GM12872 (cell line): ENCODE measurements at regions not wholly inside any gene's neighbourhood (a gene's known extent, or its start where the extent isn't known, plus 50 kb on each side); places are given as distances from the start of the nearest gene placed in this dataset.

Experiments used
- TF ChIP-seq, protein P1 (sequence below): IDR thresholded peaks from 3 replicates; pipeline ENCODE4 v1.5.1; 2011; ENCODE audit warnings: low read depth, mild to moderate bottlenecking, low read length, moderate library complexity; ENCODE audit not compliant: insufficient read depth

DNA sequence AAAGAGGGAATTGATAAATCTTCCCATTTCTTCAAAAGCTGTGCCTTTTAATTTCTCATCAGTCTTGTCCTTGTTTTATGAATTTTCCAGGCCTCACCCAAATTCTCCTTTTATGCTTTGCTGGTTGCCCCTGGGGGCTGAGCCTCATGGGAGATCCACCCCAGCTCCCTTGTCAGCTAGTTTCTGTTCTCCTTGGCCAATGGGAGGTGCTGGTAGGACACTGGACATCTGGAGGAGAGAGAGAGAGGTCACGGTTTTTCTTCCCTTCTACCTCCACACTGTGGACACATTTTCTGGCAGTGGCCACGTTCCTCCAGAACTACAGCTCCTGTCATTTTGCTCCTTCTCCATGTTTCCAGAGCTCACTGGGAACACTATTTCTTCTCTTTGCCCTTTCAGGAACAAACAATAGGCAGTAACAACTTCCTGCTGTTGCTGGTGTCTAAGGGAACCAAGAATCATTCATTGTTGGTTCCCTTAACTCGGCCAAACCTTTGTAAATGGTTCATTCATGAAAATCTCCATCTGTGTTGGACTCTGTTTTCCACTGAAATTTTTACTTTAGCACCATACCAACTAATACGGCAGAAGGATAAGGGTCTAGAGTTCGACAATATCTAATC lies 334.5 kb downstream of the GPAT3 start:
- TF ChIP-seq, protein P1, sequence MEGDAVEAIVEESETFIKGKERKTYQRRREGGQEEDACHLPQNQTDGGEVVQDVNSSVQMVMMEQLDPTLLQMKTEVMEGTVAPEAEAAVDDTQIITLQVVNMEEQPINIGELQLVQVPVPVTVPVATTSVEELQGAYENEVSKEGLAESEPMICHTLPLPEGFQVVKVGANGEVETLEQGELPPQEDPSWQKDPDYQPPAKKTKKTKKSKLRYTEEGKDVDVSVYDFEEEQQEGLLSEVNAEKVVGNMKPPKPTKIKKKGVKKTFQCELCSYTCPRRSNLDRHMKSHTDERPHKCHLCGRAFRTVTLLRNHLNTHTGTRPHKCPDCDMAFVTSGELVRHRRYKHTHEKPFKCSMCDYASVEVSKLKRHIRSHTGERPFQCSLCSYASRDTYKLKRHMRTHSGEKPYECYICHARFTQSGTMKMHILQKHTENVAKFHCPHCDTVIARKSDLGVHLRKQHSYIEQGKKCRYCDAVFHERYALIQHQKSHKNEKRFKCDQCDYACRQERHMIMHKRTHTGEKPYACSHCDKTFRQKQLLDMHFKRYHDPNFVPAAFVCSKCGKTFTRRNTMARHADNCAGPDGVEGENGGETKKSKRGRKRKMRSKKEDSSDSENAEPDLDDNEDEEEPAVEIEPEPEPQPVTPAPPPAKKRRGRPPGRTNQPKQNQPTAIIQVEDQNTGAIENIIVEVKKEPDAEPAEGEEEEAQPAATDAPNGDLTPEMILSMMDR, result no peak

DNA sequence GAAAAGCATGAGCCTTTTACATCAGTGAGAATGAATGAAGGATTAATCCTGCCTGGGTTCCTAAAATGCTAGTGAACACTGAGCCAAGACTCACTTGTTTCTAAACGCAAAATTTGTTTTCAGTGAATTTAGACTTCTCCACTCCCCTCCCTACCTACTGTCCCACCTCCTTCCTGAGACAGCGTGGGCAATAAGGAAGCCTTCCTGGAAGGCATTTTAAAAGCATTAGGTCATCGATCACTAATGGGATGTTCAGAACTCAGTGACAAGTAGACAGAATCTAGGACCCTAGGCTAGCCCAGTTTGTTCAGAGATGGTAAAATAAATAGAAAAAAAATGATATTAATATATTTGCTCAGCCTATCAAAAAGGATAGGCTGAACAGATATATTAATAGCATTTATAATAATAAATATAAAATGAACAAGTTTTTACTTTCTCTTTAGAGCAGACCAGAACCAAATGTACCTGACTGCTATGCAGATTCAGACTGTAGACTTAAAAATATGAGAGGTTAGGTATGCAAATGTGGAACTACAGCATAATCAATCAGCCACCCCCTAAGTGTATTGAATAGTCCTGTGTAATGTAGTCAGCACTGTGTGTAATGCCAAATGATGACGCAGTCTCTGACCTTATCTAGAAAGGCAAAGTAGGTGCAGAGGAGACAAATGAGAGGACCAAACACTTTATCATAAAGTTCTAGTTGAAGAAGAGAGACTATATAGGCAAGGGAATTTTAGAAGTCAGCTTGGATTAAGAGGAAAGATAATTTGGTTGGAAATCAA lies 331.1 kb downstream of the GPAT3 start:
- TF ChIP-seq, protein P1, result no peak

DNA sequence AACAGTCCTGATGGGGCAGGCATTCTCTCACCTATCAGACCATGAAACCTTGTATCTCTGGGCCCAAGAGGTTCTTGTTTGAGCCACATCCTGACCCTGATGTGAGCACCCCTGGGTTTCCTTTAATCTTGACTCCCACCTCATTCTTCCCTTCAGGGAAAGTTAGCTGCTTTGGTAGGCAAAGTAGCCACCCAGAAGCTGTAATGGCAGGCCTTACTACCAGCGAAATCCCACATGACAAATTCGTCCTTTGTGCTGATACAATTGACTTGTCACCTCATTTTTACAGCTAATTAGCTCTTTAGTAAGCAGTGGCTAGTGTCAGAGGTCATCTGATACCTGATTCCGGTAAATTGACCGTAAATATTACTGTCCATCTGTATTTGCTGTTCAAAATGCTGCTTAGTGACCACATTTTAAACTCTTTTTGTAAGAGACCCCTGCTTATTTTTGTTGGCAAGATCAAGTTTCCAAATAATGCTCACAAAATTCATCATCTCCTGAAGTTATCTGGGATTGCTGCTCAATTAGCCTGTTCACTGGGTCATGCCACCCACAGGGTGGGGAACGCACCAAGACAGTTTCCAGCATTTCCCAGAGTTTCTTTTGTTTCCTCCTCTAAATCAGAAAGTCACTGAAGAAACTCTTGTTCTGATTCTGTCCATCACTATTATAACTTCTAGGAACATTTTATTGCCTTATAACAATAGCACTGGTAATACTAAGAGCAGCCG lies 329.7 kb downstream of the GPAT3 start:
- TF ChIP-seq, protein P1, result no peak

DNA sequence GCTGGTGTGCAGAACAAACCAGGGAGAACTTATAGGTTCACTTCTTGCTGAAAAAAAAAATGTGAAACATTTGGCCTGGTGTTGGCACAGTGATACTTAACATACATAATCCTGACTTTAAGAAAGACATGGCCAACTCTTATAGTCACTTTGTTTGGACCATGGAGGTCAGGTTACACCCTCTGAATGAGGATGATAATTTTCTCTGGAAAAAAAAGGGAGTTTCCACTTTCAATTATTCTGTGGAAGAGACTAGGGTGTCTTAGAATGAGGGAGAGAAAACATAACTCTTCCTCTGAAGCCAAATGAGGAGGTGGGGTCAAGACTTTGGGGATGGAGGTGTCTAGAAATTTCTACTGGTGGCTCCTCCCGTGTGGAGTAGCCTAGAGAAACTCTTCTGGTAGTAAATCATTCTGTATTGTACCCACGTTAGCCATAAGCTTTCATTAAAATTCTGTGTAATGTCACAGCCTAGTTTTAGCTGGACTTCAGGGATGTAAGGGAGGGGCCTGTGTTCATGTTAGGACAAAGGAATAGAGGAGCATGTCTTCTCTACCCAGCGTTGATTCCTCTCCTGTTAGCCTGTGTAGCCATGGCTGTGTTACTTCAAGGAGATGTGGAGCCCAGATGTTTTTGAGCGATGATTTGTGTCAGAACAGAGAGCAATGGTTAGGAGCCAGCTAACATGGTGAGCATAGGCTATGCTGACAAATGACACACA lies 328.3 kb downstream of the GPAT3 start:
- TF ChIP-seq, protein P1, result no peak

DNA sequence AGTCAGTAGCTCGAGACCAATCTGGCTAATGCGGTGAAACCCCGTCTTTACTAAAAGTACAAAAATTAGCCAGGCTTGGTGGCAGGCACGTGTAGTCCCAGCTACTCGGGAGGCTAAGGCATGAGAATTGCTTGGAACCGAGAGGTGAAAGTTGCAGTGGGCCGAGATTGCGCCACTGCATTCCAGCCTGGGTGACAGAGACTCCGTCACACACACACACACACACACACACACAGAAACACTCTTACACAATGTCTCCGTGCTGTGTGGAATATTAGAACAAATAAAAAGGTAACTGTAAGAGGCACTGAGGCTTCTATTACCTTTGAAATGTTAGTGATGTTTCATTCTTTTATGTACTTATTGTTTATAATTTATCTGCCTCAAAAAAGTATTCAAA lies 326.6 kb downstream of the GPAT3 start:
- TF ChIP-seq, protein P1, result no peak

DNA sequence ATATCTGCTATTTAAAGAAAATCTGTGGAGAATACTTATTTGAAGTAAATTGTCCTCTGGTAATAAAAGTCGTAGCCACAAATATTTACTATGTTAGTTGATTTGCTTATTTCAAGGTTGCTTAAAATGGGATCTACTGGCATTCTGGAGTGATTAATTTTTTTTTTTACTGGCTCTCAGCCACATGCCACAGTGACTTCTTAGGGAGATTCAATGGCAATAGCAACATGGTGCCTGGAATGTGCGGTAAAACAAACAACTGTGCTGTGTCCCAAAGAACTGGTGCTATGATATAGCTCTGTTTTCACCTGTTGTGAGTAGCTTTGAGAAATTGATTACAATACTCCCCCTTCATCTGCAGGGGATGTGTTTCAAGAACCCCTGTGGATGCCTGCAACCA lies 324.3 kb downstream of the GPAT3 start:
- TF ChIP-seq, protein P1, result no peak

DNA sequence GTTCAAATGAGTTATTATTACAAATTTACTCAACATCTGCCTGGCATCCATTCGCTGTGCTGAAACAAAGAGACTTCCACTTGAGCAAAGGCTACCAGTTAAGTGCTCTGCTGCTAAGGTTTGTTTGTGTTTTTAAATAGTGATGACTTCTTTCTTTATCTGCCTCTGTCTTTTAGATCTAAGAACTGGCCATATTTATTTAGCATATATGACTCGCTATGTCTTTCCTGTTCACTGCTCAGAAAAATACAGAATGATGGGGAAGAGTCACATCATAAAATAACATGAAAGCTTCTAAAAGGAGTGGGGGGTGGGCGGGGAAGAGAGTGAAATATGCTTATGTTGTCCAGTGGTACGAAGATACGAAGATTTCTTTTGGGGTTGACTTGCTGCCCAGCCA lies 322.2 kb downstream of the GPAT3 start:
- TF ChIP-seq, protein P1, result no peak
